GM12892 (cell line): ENCODE measurements at regions not wholly inside any gene's neighbourhood (a gene's known extent, or its start where the extent isn't known, plus 50 kb on each side); places are given as distances from the start of the nearest gene placed in this dataset.

Experiments
- POLR2A ChIP-seq: IDR thresholded peaks from 2 replicates; pipeline ENCODE4 v1.6.1; 2011; ENCODE audit warnings: low read depth, low read length, control low read depth
- POLR2AphosphoS5 ChIP-seq: IDR thresholded peaks from 2 replicates; pipeline ENCODE4 v1.6.1; 2011; ENCODE audit warnings: low read depth, low read length, control low read depth
- TAF1 ChIP-seq: IDR thresholded peaks from 2 replicates; pipeline ENCODE4 v1.6.1; 2011; ENCODE audit warnings: low read depth, mild to moderate bottlenecking, control low read depth, low read length, borderline replicate concordance

GRCh38 chr12:86741531-86741930 lies 485.3 kb upstream of the MGAT4C start:
- TF ChIP-seq POLR2AphosphoS5, result no peak
- no peak for TF ChIP-seq POLR2A
- TF ChIP-seq TAF1, result no peak
